Neural progenitor cell (in vitro differentiated cells): ENCODE measurements at regions not wholly inside any gene's neighbourhood (a gene's known extent, or its start where the extent isn't known, plus 50 kb on each side); places are given as distances from the start of the nearest gene placed in this dataset.

ENCODE experiments used
- CTCF ChIP-seq: fragments of 200-600 bp; sonication (generic); IDR thresholded peaks from 2 replicates; pipeline ENCODE4 v1.5.1; 2017; ENCODE audit warnings: antibody characterized with exemption, mild to moderate bottlenecking
- EZH2 ChIP-seq: fragments of 200-600 bp; sonication (generic); IDR thresholded peaks from 2 replicates; pipeline ENCODE4 v1.6.1; 2017; ENCODE audit warnings: antibody characterized with exemption, mild to moderate bottlenecking, moderate library complexity
- EZH2phosphoT487 ChIP-seq: fragments of 200-600 bp; sonication (generic); IDR thresholded peaks from 2 replicates; pipeline ENCODE4 v1.6.1; 2017; ENCODE audit warnings: antibody characterized with exemption

DNA sequence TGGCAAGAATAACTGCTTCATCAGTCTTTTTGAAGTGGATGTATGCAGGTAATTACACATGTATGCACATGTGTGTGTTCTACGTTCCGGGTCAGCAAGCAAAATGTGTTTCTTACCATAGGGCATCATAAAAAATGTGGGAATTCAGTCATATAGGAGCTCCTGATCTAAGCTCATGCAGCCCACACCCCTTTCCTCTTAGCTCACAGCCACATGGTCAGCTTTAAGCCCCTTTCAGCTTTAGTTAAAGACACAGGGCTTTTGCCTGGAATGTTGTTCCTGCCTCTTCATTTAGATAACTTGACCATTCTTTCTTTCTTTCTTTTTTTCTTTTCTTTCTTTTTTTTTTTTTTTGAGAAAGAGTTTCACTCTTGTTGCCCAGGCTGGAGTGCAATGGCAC lies 258.1 kb downstream of the RPS24 start:
- no peak for TF ChIP-seq CTCF
- no peak for TF ChIP-seq EZH2
- no peak for TF ChIP-seq EZH2phosphoT487
